GM19468 (cell line): ENCODE measurements at regions not wholly inside any gene's neighbourhood (a gene's known extent, or its start where the extent isn't known, plus 50 kb on each side); places are given as distances from the start of the nearest gene placed in this dataset.

Experiments used
- ATAC-seq: cut with Tn5 transposase; IDR thresholded peaks from one replicate; pipeline ENCODE4 v1.9.1; 2021; ENCODE audit warnings: mild to moderate bottlenecking, moderate library complexity, moderate number of reproducible peaks; ENCODE audit not compliant: unreplicated experiment; ENCODE audit errors: extremely low read depth

GRCh38 chr11:110991661-110992355 is 253.7 kb upstream of the POU2AF2 start:
- no peak for ATAC-seq

GRCh38 chr11:110990311-110990710 is 255.2 kb upstream of the POU2AF2 start:
- ATAC-seq: no peak

GRCh38 chr11:110989428-110990133 is 255.9 kb upstream of the POU2AF2 start:
- no peak for ATAC-seq

- ATAC-seq: no peak
Measured at GRCh38 chr11:110988671-110989070, 256.9 kb upstream of the POU2AF2 start.

GRCh38 chr11:110986016-110986415 is 259.5 kb upstream of the POU2AF2 start:
- no peak for ATAC-seq

GRCh38 chr11:110985547-110985946 is 260.0 kb upstream of the POU2AF2 start:
- ATAC-seq: no peak

- ATAC-seq: no peak
Measured at GRCh38 chr11:110984693-110985092, 260.8 kb upstream of the POU2AF2 start.

- no peak for ATAC-seq
Measured at GRCh38 chr11:110984147-110984546, 261.4 kb upstream of the POU2AF2 start.

GRCh38 chr11:110982214-110982613 is 263.3 kb upstream of the POU2AF2 start:
- ATAC-seq: no peak

- no peak for ATAC-seq
Measured at GRCh38 chr11:110979696-110980095, 265.8 kb upstream of the POU2AF2 start.

GRCh38 chr11:110977661-110978060 is 265.4 kb upstream of the ARHGAP20 start:
- no peak for ATAC-seq

- ATAC-seq: no peak
Measured at GRCh38 chr11:110974731-110975130, 262.5 kb upstream of the ARHGAP20 start.

GRCh38 chr11:110973401-110973980 is 261.3 kb upstream of the ARHGAP20 start:
- no peak for ATAC-seq

- no peak for ATAC-seq
Measured at GRCh38 chr11:110972640-110973039, 260.4 kb upstream of the ARHGAP20 start.

GRCh38 chr11:110972106-110972505 is 259.9 kb upstream of the ARHGAP20 start:
- no peak for ATAC-seq

GRCh38 chr11:110971140-110971539 is 258.9 kb upstream of the ARHGAP20 start:
- no peak for ATAC-seq

- no peak for ATAC-seq
Measured at GRCh38 chr11:110968348-110969062, 256.3 kb upstream of the ARHGAP20 start.

- no peak for ATAC-seq
Measured at GRCh38 chr11:110966131-110966530, 253.9 kb upstream of the ARHGAP20 start.

GRCh38 chr11:110962921-110963320 is 250.7 kb upstream of the ARHGAP20 start:
- ATAC-seq: no peak

- ATAC-seq: no peak
Measured at GRCh38 chr11:110960167-110960566, 247.9 kb upstream of the ARHGAP20 start.

- ATAC-seq: no peak
Measured at GRCh38 chr11:110958216-110958615, 246.0 kb upstream of the ARHGAP20 start.
